Glutamatergic neuron (in vitro differentiated cells): ENCODE measurements at regions not wholly inside any gene's neighbourhood (a gene's known extent, or its start where the extent isn't known, plus 50 kb on each side); places are given as distances from the start of the nearest gene placed in this dataset.

Experiments used
- DNase-seq: peaks from one replicate; pipeline ENCODE4 v3.0.0; 2022
- H3K27ac Mint-ChIP-seq: one replicate; pipeline ENCODE4 v1.8.0; 2020; ENCODE audit warnings: mild to moderate bottlenecking, mixed read lengths, inconsistent platforms; ENCODE audit not compliant: unreplicated experiment
- H3K27me3 Mint-ChIP-seq: one replicate; pipeline ENCODE4 v1.8.0; 2020; ENCODE audit warnings: mild to moderate bottlenecking, moderate library complexity, mixed read lengths, inconsistent platforms; ENCODE audit not compliant: unreplicated experiment
- H3K36me3 Mint-ChIP-seq: one replicate; pipeline ENCODE4 v1.8.0; 2020; ENCODE audit warnings: mild to moderate bottlenecking, mixed read lengths, inconsistent platforms; ENCODE audit not compliant: unreplicated experiment
- H3K4me1 Mint-ChIP-seq: one replicate; pipeline ENCODE4 v1.8.0; 2020; ENCODE audit warnings: mild to moderate bottlenecking, low read depth, mixed read lengths, inconsistent platforms; ENCODE audit not compliant: unreplicated experiment
- H3K4me3 Mint-ChIP-seq: one replicate; pipeline ENCODE4 v1.8.0; 2020; ENCODE audit warnings: mild to moderate bottlenecking, mixed read lengths, inconsistent platforms; ENCODE audit not compliant: unreplicated experiment
- H3K9me3 Mint-ChIP-seq: one replicate; pipeline ENCODE4 v1.8.0; 2020; ENCODE audit warnings: mild to moderate bottlenecking, moderate library complexity, mixed read lengths, inconsistent platforms; ENCODE audit not compliant: unreplicated experiment
- TF ChIP-seq, protein P1 (sequence below): fragments of 200-600 bp; sonication (generic); IDR thresholded peaks from one replicate; pipeline ENCODE4 v1.5.0; 2021; ENCODE audit not compliant: partially characterized antibody, unreplicated experiment

DNA sequence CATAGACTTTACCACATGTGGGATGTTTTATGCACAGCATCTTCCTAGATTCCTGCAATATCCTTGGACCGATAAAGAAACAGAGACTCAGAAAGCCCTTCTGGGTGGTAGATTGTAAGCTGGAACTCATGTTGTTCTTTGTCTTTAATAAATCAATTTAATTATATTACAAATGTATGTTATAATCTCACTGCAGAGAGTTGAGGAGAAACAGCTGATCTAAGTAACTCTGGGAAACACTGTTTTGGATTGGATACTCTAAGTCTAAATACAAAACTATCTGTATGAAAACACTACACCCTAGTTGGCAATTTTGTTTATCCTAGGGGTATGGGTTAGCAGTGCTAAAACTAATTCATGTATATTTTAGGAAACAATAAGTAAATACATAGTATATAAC, 1015.2 kb downstream of the XPNPEP1 start:
- Mint-ChIP-seq H3K27me3 (no peaks in the 10 kb centered on the region), H3K27ac (no peak overlapping the region)
- TF ChIP-seq, protein P1, sequence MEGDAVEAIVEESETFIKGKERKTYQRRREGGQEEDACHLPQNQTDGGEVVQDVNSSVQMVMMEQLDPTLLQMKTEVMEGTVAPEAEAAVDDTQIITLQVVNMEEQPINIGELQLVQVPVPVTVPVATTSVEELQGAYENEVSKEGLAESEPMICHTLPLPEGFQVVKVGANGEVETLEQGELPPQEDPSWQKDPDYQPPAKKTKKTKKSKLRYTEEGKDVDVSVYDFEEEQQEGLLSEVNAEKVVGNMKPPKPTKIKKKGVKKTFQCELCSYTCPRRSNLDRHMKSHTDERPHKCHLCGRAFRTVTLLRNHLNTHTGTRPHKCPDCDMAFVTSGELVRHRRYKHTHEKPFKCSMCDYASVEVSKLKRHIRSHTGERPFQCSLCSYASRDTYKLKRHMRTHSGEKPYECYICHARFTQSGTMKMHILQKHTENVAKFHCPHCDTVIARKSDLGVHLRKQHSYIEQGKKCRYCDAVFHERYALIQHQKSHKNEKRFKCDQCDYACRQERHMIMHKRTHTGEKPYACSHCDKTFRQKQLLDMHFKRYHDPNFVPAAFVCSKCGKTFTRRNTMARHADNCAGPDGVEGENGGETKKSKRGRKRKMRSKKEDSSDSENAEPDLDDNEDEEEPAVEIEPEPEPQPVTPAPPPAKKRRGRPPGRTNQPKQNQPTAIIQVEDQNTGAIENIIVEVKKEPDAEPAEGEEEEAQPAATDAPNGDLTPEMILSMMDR, result no peak

DNA sequence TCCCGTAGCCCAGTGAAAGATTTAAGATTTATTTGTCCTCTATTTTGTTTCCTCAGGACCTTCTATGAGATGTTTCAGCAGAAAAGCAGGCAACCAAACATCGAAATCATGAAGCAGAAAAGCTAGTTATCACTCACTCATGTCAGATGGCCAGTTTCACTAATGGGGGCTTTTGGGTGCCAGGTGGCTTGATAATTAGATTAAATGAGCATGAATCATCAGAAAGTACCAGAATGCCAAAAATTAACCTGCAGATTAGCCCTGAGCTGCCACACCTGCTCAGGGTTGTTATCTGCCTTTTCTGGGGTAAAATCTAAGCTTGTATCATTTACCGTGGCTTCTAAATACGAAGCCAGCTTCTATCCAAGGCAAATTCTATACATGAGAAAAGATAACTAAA, 1017.5 kb downstream of the XPNPEP1 start:
- Mint-ChIP-seq H3K27ac (no peak overlapping the region), H3K36me3 (no peaks in the 10 kb centered on the region), H3K4me3 (no peak overlapping the region), H3K9me3 (no peaks in the 10 kb centered on the region), H3K27me3 (no peaks in the 10 kb centered on the region), H3K4me1 (peaks cover 2% of the 10 kb centered on the region)
- no peak for DNase-seq
- TF ChIP-seq, protein P1, result no peak

More for the DNA sequence above, 1015.2 kb downstream of the XPNPEP1 start:
- DNase-seq, result no peak
- Mint-ChIP-seq H3K36me3 (no peaks in the 10 kb centered on the region), H3K4me1 (peaks cover 2% of the 10 kb centered on the region), H3K9me3 (no peaks in the 10 kb centered on the region), H3K4me3 (no peak overlapping the region)

DNA sequence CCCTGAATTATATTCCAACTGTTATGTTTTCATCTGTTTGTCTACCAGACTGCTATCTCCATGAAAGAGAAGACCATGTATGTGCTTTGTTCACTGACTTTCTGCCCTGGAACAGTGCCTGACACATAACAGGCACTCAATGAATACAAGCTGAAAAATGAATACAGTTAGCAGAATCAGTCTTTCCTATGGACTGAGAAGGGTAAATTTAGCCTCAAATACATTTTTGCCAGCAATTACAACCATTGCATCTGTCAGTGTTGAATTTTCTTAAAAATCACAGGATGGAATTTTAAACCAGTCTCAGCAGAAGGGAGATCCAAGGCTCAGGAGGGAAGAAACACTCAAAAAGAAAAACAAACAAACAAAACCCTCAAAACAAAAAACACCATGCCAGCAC, 1018.1 kb downstream of the XPNPEP1 start:
- H3K27ac Mint-ChIP-seq, result no peak overlapping the region
- TF ChIP-seq, protein P1, result no peak
- H3K4me1 Mint-ChIP-seq, result peaks cover 2% of the 10 kb centered on the region
- no peak for DNase-seq
- no peaks in the 10 kb centered on the region for H3K36me3 Mint-ChIP-seq
- no peak overlapping the region for H3K4me3 Mint-ChIP-seq
- H3K9me3 Mint-ChIP-seq, result no peaks in the 10 kb centered on the region
- no peaks in the 10 kb centered on the region for H3K27me3 Mint-ChIP-seq

DNA sequence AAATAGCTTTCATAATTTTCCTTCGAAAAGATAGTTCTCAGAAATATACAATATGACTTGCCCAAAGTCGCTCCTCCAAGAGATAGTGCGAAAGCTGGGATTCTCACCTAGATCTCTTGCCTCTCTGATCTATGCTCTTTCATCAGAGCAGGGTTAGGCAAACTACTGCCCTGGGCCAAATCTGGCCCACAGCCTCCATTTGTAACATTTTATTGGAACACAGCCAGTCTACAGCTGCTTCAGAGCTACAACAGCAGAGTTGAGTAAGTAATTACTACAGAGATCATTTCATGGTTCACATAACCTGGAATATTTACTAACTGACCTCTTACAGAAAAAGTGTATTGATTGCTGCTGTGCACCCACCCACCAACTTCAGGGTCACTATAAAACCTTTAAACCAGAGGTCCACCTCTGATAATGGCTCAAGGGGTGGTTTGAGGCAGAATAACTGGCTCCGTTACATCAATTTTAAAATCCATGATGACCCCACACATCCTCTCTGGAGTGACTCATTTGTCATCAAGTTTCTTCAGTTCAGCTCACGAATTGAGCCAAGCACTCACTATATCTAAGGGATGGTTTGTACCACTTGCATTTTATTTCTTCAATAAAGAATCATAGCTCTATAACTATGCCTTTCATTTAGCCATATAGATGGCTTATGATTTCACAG, 1019.0 kb downstream of the XPNPEP1 start:
- peaks cover 2% of the 10 kb centered on the region for H3K4me1 Mint-ChIP-seq
- H3K27ac Mint-ChIP-seq, result no peak overlapping the region
- TF ChIP-seq, protein P1, result no peak

DNA sequence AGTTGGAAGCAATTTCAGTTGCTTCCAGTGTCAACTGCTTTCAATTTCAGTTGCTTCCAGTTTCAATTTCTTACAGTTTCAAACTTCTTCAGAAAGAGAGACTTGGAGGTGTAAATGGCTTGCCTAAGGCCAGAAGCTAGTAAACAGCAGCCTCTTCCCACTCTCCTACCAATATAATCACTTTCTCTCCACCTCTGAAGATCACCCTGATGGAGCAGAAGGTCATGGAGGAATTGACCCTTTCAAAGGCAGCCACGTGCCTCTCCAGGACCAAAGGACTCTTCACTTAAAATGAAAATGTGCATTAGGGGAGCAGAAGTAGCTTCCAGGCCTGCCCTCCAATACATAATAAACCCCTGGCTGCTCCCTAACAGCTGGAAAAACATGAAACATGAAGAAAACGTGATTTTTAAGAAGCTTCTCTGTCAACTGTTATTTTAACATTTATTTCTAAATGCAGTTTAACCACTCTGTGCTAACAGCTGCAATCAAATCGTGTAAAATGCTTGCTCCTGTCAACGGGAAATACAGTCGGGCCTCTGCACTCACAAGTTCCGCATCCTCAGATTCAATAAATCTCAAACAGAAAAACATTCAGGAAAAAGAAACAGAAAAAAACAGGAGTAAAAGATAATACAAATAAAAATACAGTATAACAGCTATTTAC, 1020.6 kb downstream of the XPNPEP1 start:
- H3K9me3 Mint-ChIP-seq, result no peaks in the 10 kb centered on the region
- TF ChIP-seq, protein P1, result no peak
- H3K27ac Mint-ChIP-seq, result no peak overlapping the region
- peaks cover 2% of the 10 kb centered on the region for H3K4me1 Mint-ChIP-seq
- DNase-seq, result no peak
- H3K27me3 Mint-ChIP-seq, result no peaks in the 10 kb centered on the region
- no peak overlapping the region for H3K4me3 Mint-ChIP-seq
- H3K36me3 Mint-ChIP-seq, result no peaks in the 10 kb centered on the region

More for the DNA sequence above, 1019.0 kb downstream of the XPNPEP1 start:
- no peak overlapping the region for H3K4me3 Mint-ChIP-seq
- no peaks in the 10 kb centered on the region for H3K27me3 Mint-ChIP-seq
- no peaks in the 10 kb centered on the region for H3K36me3 Mint-ChIP-seq
- no peak for DNase-seq
- no peaks in the 10 kb centered on the region for H3K9me3 Mint-ChIP-seq
